ENCODE measurements at regions not wholly inside any gene's neighbourhood (a gene's known extent, or its start where the extent isn't known, plus 50 kb on each side); places are given as distances from the start of the nearest gene placed in this dataset.
"Not testable (repeated sequence)": the region's sequence is repeated elsewhere in the genome, so short reads cannot be mapped to it uniquely, and the experiment has no call there.

DNA sequence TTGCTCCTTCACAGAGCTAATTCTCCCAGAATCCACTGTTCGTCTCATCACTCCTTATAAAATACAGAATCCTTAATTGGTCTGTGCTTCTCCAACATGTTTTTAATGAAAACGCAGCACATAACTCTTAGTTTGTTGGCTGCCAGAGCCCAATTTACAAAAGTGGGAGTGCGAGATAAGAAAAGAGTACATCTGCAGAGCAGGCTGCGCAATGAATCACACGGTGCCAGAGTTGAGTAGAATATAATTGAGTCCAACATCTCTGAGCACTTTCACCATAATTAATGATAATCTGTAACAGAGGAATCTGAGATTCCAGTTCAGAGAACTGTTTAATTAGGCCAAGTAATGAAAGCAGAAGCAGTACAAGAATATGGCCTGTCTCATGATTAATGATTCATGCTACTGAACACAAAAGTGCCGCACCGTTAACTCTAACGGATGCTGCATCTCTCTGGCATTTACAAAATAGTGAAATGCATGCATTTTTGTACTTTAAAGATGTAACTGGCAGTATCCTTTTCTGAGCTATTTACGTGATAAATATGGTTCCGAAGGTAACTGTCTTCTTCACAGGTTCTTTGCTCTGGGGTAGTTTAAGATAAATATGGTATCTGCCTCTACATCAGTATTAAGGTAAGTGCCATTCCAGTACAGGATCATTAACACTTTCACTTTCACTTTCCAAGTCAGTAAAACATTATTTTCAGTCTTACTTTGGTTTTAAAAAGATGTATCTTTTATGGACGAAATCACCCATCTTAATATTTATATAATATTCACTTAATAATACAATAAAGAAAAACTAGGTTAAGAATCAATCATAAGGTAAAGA lies 785.6 kb downstream of the NR4A2 start:
- no peak for DNase-seq (ENCODE audit: low spot score)

DNA sequence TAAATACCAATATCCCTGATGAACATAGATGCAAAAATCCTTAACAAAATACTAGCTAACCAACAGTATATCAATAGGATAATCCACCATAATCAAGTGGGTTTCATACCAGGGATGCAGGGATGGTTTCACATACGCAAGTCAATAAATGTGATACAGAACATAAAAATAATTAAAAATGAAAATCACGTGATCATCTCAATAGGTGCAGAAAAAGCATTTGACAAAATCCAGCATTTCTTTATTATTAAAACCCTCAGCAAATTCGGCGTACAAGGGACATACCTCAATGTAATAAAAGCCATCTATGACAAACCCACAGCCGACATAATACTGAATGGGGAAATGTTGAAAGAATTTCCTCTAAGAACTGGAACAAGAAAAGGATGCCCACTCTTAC lies 793.5 kb downstream of the NR4A2 start:
- not testable (repeated sequence) for DNase-seq (ENCODE audit: low spot score)

DNA sequence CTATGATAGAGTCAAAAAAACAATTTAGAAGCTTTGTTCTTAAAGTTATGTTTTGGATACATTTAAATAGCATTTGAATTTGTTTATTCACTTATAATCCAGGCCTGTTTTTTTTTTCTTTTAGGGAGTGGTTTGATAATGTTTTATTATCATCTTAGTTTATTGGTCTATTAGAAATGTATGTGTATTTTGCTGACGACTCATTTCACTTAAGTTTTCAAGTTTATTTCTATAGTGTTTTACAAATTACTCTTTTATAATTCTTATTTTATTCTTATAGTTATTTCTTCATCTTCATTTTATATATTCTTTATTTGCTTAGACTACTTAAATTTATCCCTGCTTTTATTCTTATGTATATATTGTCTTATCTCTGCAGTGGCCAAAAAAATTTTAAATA lies 804.5 kb downstream of the NR4A2 start:
- no peak for DNase-seq (ENCODE audit: low spot score)

DNA sequence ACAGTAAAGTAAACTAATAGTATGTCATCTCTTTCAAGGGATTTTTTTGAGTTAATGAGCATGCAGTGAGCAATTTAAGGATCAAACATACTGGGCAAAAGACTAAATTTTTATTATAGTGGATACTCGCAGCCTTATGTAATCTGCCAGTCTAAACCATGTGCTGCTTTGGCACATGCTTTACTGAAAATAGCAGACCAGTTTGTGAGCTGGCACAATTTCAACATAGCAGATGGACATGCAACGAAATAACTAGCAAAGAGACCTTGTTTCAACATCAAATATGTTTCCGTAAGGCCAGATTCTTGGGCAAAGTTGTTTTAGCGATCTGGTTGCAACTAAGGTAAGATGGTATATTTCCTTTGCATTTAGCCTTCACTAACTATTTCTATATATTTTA lies 807.3 kb downstream of the NR4A2 start:
- no peak for DNase-seq (ENCODE audit: low spot score)

DNA sequence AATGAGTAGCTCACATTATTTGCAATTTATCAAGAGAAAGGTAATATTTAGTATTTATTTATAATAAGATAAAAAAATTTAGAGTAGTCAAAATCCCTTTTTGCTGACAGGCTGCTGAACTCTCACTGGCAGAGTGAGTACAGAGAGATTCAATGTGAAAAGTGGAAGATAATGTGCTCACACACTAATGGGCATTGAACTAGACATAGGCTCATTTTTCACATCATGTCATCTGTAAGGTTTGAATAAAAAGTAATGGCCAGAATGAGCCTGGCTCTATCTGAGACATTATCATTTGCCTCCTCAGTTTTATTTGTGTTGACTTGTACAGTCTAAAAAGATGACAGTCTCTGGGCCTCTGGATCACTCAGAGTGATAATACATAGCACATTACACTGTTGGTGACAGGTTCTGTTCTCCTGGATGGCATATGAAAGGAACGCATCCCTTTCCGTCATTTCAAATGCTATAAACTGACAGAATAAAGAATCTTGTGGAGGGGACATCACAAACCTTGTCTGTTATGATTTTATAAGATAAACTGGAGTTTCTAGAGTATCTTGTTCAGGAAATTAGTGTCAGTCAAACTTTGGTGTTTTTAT lies 812.9 kb downstream of the NR4A2 start:
- DNase-seq (ENCODE audit: low spot score), result no peak

DNA sequence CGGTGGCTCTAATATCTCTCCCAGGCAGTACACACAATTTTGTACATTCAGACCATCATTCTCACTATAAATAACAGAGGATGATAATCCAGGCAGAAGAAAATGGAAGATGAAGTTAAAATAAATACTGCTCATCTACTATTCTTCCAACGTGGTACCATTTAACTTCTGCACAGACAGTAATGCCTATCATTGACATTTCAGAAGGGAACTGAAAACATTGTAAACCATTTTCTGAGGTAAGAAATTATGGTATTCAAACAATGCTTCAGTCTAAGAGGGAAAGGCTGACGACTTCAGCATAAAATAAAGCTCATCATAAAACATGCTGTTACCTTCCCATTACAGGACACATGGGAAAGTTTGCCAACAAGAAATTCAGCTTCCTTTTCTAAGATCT lies 814.4 kb downstream of the NR4A2 start:
- no peak for DNase-seq (ENCODE audit: low spot score)

DNA sequence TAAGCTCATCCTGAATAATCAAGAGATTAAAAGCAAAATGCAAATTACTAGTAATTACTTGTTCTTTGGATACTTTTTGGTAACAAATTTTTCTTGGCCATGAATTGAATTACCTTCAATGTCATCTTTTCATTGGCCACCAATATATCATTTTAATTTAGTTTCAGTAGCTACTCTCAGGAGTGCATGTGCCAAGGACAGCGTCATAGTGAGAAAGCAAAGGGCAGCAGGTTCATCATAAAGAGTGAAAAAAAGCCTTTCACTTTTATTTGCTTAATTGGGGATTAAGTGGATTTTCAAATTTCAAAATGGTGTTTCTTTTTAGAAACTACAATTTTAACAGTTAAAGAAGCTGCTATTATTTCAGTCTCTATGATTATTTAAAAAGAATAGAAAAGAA lies 815.2 kb downstream of the NR4A2 start:
- DNase-seq (ENCODE audit: low spot score), result no peak

DNA sequence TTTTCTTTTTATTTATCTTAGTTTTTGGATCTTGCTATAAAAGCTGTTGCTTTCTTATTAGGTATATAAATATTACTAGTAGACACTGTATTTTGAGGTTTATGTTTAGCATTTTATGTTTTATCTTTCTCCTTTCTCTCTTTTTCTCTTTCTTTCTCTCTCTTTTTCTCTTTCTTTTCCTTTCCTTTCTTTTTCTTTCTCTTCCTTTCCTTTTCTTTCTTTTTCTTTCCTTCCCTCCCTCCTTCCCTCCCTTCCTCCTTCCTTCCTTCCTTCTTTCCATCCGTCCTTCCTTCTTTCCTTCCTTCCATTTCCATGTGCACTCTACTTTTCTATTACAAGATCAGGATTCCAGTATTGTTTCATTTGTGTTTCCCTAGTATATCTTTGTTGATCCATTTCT lies 814.8 kb downstream of the KCNJ3 start:
- DNase-seq (ENCODE audit: low spot score), result no peak

DNA sequence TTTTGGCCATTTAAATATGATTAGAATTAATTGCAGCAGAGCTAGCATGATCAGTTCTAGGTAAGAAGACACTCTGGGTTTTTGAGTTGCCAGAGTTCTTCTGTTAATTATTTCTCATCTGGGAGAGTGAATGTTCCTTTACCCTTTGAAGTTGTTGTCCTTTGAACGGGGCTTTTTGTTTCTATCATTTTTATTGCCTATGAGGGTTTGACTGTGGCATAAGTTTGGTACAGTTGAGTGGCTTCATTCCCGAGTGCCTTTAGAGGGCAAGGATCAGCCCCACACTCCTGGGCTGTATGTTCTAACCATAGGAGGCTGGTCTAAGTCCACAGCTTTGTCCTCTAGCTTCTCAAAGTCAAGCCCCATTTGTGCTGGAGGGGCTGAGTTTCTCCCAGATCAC lies 804.3 kb downstream of the KCNJ3 start:
- DNase-seq (ENCODE audit: low spot score), result no peak

DNA sequence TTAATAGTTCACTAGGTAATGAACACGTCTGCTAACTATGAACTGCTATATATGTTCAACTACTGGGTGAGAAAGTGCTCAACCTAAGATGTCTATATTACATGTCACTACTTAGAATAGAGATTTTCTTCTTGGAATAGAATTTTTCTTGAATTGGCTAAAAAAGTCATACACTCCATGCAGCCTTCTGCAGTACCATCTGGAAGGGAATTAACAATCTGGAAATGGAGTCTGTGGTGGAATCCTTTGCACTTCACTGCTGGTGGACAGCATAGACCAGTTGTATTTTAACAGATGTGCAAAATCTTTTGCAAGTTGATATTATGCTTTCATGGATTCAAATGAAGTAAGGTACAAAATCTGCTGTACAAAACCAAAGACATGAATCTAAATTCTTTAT lies 799.6 kb downstream of the KCNJ3 start:
- no peak for DNase-seq (ENCODE audit: low spot score)

DNA sequence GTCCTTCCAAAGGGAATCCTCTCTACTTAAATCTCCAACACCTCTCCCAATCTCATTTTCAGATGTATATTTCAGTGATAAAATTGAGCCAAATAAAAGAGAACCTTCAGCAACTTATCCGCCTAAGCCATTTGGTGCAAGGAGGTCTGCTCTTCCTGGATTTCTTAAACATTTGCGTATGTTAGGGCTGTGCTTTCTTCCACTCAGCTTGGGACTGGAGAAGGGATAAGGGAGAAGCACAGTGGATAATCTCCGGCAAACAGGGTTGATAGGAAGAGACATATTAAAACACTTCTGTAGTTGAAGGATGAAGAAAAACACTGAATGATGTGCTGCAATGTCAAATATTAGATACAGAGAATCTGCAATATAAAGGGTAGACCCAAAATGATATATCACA lies 796.2 kb downstream of the KCNJ3 start:
- no peak for DNase-seq (ENCODE audit: low spot score)

DNA sequence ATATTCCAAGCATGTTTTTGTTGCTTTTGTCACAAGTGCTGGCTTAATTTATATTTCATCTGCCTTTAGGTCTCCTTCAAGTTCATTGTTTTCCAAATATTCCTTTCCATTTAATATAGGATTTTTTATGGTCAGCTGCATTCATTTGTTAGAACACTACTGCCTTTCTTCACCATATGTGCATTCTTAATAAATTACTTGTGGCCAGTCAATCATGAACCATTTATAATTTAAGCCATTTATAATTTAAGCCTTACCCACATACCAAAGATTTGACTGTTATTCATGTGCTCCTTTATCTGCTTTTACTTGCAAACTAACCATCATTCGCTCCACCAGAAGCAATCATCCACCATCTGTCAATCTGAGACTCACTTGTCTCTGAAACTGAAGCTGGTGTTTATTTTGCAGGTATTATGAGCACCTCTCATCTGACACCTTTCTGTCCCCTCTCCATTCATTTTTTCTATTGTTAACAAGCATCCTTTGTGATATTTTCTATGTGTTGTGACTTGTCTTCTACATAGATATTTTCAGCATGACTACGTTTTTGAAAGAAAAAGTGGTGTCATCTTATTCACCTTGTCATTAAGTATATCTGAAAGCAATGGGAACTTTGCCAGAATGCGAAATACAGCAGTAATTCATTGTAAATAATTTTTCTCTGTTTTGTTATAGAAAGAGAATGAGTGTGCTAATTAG lies 786.8 kb downstream of the KCNJ3 start:
- no peak for DNase-seq (ENCODE audit: low spot score)

DNA sequence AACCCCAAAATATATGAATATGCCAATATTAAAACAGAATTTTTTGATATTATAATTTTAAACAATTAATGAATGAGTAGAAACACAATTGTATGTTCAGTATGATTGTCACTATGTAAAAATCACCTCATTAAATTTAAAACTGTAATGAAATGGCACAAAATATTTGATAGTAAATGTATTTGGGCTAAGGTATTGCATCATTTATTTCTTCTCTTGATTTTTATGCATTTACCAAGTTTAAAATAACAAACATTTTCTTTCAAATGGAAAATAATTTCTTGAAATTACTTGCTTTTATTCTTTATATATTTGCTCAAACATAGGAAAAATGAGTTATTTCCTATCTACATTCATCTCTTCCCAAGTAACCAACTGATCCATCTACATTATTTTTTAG lies 782.6 kb downstream of the KCNJ3 start:
- no peak for DNase-seq (ENCODE audit: low spot score)

DNA sequence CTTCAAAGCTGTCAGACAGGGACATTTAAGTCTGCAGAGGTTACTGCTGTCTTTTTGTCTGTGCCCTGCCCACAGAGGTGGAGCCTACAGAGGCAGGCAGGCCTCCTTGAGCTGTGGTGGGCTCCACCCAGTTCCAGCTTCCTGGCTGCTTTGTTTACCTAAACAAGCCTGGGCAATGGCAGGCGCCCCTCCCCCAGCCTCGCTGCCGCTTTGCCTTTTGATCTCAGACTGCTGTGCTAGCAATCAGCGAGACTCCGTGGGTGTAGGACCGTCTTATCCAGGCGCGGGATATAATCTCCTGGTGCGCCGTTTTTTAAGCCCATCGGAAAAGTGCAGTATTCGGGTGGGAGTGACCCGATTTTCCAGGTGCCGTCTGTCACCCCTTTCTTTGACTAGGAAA lies 773.5 kb downstream of the KCNJ3 start:
- not testable (repeated sequence) for DNase-seq (ENCODE audit: low spot score)

DNA sequence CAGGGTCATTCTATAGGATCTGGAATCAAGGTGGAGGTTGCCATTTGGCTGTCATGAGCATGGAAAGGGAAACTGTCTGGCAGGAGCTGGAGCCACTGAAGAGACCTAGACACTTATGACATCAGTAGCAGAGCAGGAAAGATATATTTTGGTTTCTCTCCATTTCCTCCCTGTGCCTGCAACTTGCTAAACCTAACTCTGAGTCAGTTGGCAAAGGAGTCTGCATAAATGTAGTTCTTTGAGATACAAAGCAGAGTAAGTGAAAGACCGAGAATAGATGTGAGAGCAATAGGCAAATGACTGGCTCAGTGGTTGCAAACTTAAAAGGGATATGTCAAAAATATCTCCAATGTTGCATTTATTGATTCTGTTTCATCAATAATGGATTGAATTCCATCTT lies 757.7 kb downstream of the KCNJ3 start:
- no peak for DNase-seq (ENCODE audit: low spot score)

DNA sequence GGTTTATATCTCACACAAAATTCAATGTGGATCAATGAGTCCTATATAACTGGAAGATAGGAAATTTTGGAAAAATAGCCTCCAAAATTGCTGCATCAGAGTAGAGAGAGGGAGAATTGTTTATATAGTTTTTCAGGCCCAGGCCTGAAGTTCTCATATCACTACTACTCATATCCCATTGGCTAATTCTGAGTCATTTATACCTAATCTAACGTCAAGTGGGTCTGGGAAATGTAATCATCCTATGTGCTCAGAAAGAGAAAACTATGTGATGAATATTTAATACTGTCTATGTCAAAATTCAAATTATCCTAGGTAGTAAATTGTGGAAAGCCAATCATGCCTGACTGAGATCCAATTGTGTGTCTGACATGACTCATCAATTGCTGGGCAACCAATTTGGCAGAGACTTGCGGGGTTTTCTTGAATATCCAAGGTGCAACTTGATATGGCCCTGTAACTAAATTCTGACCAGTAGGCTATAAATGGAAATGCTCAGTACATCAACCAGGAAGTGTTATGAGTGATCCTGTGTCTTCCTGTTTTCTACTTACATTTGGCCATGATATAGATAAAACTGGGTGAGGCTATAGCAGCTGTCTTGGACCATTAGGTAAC lies 744.4 kb downstream of the KCNJ3 start:
- DNase-seq (ENCODE audit: low spot score), result no peak

DNA sequence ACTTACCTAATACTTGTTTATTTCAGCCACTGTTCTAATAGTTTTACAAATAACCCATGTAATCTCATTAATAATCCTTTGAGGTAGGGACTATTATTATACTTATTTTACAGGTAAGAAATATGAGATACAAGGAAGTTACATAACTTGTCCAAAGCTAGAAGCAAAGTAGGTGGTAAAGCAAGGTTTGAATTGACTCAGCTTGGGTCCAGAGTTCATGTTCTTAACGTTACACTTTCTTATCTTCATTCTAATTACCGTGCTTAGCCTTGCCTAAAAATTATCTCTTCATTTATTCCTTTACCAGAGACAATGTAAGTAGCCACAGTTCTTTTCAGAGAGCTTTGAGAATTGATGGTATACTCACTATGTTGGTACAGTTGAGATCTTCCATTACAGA lies 743.6 kb downstream of the KCNJ3 start:
- no peak for DNase-seq (ENCODE audit: low spot score)

DNA sequence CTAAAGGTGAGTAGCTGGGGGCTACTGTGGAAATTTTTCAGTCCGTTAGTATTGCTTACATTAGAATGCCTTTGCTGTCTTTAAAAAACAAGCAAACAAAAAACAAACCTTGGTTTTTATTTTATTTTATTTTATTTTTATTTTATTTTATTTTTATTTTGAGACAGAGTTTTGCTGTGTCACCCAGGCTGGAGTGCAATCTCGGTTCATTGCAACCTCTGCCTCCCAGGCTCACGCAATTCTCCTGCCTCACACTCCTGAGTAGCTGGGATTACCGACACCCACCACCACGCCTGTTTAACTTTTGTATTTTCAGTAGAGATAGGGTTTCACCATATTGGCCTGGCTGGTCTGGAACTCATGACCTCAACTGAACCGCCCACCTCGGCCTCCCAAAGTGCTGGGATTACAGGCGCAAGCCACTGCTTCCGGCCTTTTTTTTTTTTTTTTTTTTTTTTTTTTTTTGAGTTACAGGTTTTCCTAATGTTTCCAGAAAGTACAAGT lies 732.6 kb downstream of the KCNJ3 start:
- DNase-seq (ENCODE audit: low spot score), result no peak

DNA sequence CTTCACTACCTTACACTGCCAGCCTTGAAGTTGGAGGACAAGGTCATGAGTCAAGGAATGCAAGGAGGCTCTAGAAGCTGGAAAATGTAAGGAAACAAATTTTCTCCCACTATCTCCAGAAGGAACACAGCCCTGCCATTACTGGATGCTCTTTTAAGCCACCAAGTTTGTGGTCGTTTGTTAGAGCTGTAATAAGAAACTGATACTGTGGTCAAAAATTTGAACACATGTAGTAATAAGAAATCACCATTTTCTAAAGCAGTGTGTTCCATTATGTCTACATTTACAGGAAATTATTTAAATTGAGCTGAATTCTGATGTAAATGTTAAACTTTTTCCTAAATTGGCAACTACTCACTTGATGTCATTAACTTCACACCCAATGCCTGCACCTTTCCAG lies 729.0 kb downstream of the KCNJ3 start:
- DNase-seq (ENCODE audit: low spot score), result no peak

DNA sequence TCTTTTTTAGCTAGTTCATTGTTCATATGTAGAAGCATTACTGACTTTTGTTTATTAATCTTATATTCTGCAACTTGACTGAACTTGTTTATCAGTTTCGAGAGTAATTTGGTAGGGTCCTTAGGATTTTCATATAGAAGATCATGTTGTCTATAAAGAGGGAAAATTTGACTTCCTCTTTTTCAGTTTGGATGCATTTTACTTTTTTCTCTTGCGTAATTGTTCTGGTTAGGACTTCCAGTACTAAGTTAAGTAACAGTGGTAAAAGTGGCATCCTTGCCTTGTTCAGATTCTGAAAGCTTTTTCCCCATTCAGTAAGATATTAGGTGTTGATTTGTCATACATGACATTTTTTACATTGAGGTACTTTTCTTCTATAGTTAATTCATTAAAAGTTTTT lies 726.0 kb downstream of the KCNJ3 start:
- DNase-seq (ENCODE audit: low spot score), result no peak

DNA sequence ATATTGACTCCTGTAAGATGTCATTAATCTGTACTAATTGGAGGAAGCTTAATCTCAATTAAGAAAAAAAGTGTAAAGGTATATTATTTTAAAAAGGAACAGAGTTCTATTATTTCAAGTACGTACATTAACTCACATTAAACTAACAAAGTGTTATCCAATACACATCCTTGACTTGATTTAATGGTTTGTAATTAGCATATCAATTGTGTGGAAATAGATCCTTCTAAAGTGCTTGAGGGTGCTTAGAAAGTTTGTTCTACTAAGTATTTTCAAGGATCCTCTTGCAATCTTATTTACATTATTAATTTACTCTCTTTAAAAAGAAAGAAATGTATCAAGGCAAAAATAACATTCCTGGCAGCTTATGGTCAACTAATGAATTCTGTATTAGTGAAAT lies 720.3 kb downstream of the KCNJ3 start:
- DNase-seq (ENCODE audit: low spot score), result no peak

DNA sequence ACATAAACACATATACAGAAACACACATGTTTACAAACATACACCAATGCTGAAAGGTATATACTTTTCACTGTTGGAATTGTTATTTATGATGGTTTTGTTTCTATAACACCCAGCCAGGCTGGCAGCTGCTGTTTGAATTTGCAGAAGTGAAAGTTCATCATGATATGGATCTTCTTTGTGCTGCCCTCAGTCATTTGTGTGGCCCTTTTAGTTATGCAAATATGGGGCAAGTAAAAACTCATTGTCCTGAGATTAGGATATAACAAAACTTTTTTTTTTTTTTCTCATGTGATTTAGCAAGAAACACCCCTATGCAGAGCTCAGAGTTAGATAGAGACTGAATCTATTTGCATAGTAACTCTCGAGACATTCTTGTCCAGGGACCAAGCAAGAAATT lies 714.1 kb downstream of the KCNJ3 start:
- DNase-seq (ENCODE audit: low spot score), result no peak

All from putamen (tissue), 1 donor.